SU-DHL-6 (cell line): ENCODE measurements at regions not wholly inside any gene's neighbourhood (a gene's known extent, or its start where the extent isn't known, plus 50 kb on each side); places are given as distances from the start of the nearest gene placed in this dataset.
"Not testable (repeated sequence)": the region's sequence is repeated elsewhere in the genome, so short reads cannot be mapped to it uniquely, and the experiment has no call there.

Experiments used
- CTCF ChIP-seq: fragments of 200-600 bp; sonication (generic); IDR thresholded peaks from one replicate; pipeline ENCODE4 v1.5.1; 2017; ENCODE audit warnings: antibody characterized with exemption, mild to moderate bottlenecking, low read length, moderate library complexity; ENCODE audit not compliant: insufficient read depth, poor library complexity, severe bottlenecking
- EZH2phosphoT487 ChIP-seq: fragments of 200-600 bp; sonication (generic), shearing (Covaris generic); conservative IDR thresholded peaks from 2 replicates; pipeline ENCODE4 v1.6.1; 2018; ENCODE audit warnings: mild to moderate bottlenecking, antibody characterized with exemption, low read length, moderate library complexity, mixed read lengths

DNA sequence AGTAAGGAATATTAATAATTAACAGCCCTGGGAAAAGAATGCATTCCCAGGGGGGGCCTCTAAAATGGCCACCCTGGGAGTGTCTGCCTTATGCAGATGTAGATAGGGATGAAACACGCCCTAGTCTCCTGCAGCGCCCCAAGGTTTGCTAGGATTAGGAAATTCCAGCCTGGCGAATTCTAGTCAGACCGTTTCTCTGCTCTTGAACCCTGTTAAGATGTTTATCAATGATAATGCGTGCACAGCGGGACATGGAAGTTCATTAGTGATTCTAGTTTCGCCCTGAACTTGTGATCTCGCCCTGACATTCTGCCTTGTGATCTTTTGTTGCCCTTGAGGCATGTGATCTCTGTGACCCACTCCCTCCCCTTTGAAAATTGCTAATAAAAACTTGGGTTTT, 95.1 kb upstream of the UGP2 start:
- not testable (repeated sequence) for TF ChIP-seq CTCF, EZH2phosphoT487
